Activated naive CD8-positive, alpha-beta T cell treated with anti-CD3 and anti-CD28 coated beads, Interleukin-2, amount 50 U/mL, for 24 hours (primary cell): ENCODE measurements at regions not wholly inside any gene's neighbourhood (a gene's known extent, or its start where the extent isn't known, plus 50 kb on each side); places are given as distances from the start of the nearest gene placed in this dataset.
"Not testable (repeated sequence)": the region's sequence is repeated elsewhere in the genome, so short reads cannot be mapped to it uniquely, and the experiment has no call there.

Experiments used
- ATAC-seq: fragments of 150-1000 bp; cut with Tn5 transposase; one replicate; pipeline ENCODE4 v1.10.0; 2021
- DNase-seq: peaks from one replicate; pipeline ENCODE4 v3.0.0; 2021
- H3K27ac Mint-ChIP-seq: one replicate; pipeline ENCODE4 v1.8.0; 2021; ENCODE audit warnings: mild to moderate bottlenecking, mixed read lengths
- H3K27me3 Mint-ChIP-seq: one replicate; pipeline ENCODE4 v1.8.0; 2021; ENCODE audit warnings: mixed read lengths
- H3K36me3 Mint-ChIP-seq: one replicate; pipeline ENCODE4 v1.8.0; 2021; ENCODE audit warnings: low read depth, mixed read lengths
- H3K4me1 Mint-ChIP-seq: one replicate; pipeline ENCODE4 v1.8.0; 2021; ENCODE audit warnings: mixed read lengths
- H3K4me3 Mint-ChIP-seq: one replicate; pipeline ENCODE4 v1.8.0; 2021; ENCODE audit warnings: mild to moderate bottlenecking, moderate library complexity, mixed read lengths
- H3K9me3 Mint-ChIP-seq: one replicate; pipeline ENCODE4 v1.8.0; 2021; ENCODE audit warnings: mixed read lengths

DNA sequence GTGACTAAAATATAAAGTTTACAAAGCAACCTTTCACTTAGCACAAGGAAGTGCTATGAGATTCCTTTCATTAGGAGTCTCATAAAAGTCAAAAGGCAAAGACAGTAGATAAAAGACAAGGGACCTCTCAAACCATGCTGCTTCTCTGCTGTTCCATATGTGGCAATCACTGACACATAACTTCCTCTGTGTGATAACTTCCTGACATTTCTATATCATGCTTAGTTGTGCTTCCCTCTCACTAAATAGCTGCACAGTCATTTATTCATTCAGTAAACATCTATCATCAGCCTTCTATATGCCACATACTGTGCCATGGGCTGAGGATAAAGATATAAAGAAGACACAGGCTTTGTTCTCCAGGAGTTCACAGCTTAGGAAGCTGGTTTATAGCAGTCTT is 214.8 kb upstream of the GRIK2 start:
- no peaks in the 10 kb centered on the region for H3K27me3 Mint-ChIP-seq
- no peak overlapping the region for H3K27ac Mint-ChIP-seq
- no peaks in the 10 kb centered on the region for H3K9me3 Mint-ChIP-seq
- H3K4me1 Mint-ChIP-seq: no peaks in the 10 kb centered on the region
- DNase-seq (no peak), ATAC-seq (no peak)
- H3K36me3 Mint-ChIP-seq: no peaks in the 10 kb centered on the region
- no peak overlapping the region for H3K4me3 Mint-ChIP-seq

DNA sequence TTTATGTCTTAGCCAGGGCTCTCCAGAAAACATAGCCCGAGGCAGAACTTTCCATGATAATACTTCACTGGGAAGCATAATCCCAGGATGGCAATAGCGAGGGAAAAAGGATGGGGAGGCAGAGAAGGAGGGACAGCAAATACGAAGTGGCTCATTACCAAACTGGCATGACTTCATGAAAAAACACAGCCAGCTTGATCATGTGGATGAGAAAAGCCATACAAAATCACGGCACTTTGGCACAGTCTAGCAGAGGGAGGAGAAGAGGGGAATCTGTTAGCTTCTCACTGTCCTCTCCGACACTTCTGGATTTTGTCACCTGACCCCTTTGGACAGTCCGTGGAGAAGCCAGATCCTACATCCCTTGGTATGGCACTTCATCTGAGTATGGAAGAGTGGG is 212.5 kb upstream of the GRIK2 start:
- no peaks in the 10 kb centered on the region for H3K36me3 Mint-ChIP-seq
- no peaks in the 10 kb centered on the region for H3K4me1 Mint-ChIP-seq
- ATAC-seq (no peak), DNase-seq (no peak)
- no peaks in the 10 kb centered on the region for H3K9me3 Mint-ChIP-seq
- no peak overlapping the region for H3K27ac Mint-ChIP-seq
- H3K4me3 Mint-ChIP-seq: no peak overlapping the region
- H3K27me3 Mint-ChIP-seq: no peaks in the 10 kb centered on the region

DNA sequence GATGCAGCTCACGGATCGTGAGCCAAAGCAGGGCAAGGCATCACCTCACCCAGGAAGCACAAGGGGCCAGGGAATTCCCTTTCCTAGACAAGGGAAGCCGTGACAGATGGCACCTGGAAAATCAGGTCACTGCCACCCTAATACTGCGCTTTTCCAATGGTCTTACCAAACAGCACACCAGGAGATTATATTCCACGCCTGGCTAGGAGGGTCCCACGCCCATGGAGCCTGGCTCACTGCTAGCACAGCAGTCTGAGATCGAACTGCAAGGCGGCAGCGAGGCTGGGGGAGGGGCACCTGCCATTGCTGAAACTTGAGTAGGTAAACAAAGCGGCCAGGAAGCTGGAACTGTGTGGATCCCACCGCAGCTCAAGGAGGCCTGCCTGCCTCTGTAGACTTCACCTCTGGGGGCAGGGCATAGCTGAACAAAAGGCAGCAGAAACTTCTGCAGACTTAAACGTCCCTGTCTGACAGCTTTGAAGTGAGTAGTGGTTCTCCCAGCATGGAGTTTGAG is 205.2 kb upstream of the GRIK2 start:
- H3K27me3 Mint-ChIP-seq, H3K27ac Mint-ChIP-seq, H3K4me1 Mint-ChIP-seq, DNase-seq, H3K9me3 Mint-ChIP-seq, H3K4me3 Mint-ChIP-seq, ATAC-seq, H3K36me3 Mint-ChIP-seq: not testable (repeated sequence)

DNA sequence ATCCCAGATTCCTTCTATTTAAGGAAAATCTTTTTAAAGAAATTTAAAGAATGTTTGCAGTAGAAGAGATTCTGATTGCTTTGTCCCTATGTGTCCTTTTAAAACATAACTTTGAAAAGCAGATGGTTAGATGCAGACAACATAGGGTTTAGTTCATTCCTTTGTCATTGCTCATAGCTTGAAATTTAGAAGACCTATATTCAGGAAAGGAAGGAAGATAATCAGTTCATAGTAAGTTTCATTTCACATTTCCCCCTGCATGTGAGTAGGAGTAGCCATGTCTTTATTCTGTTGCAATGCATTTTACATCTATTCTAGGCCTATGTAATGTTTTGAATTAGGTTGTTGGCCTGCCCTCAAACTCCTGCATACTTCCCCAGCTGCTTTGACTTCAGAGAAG is 197.9 kb upstream of the GRIK2 start:
- ATAC-seq (no peak), DNase-seq (no peak)
- no peak overlapping the region for H3K4me3 Mint-ChIP-seq
- no peaks in the 10 kb centered on the region for H3K27me3 Mint-ChIP-seq
- no peaks in the 10 kb centered on the region for H3K36me3 Mint-ChIP-seq
- H3K4me1 Mint-ChIP-seq: no peaks in the 10 kb centered on the region
- no peaks in the 10 kb centered on the region for H3K9me3 Mint-ChIP-seq
- no peak overlapping the region for H3K27ac Mint-ChIP-seq

DNA sequence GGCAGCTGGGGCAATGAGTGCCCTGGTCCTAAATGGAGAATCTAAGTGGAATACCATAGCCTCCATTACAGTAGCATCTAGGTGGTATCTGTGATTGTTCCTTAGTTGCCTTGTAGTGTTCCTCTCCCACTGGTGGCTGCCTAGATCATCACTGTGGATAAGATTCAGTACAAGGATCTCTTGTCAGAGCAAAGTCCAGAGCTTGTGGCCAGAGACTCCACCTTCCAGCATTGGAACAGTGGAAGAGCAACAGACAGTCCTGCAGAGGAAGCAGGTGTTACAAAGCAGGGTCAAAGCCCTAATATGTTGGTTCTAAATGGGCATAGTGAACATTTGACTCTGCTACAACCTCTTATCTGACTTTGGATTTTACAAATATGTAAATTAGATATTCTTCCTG is 194.1 kb upstream of the GRIK2 start:
- H3K36me3 Mint-ChIP-seq: no peaks in the 10 kb centered on the region
- DNase-seq (no peak), ATAC-seq (no peak)
- no peaks in the 10 kb centered on the region for H3K4me1 Mint-ChIP-seq
- H3K4me3 Mint-ChIP-seq: no peak overlapping the region
- H3K9me3 Mint-ChIP-seq: no peaks in the 10 kb centered on the region
- no peak overlapping the region for H3K27ac Mint-ChIP-seq
- no peaks in the 10 kb centered on the region for H3K27me3 Mint-ChIP-seq

DNA sequence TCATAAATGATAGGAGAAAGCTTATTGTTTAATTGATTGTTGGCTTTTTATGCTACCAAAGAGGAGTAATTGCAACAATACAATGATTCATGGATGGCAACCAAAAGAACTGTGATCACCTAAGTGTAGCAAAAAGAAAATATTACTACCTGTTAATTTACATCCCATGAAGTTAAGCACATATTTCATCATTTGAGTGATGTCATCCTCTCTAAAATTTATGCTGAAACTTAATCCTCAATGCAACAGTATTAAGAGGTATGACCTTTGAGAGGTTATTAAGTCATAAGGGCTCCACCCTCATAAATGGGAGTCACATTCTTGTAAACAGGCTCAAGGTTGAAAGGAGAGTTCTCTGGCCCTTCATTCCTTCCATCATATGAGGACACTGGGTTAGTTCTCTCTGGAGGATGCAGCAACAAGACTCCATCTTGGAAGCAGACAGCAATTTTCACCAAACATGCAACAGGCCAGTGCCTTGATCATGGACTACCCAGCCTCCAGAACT is 190.6 kb upstream of the GRIK2 start:
- H3K4me1 Mint-ChIP-seq: no peaks in the 10 kb centered on the region
- H3K4me3 Mint-ChIP-seq: no peak overlapping the region
- H3K27me3 Mint-ChIP-seq: no peaks in the 10 kb centered on the region
- DNase-seq: no peak
- no peaks in the 10 kb centered on the region for H3K9me3 Mint-ChIP-seq
- no peaks in the 10 kb centered on the region for H3K36me3 Mint-ChIP-seq
- no peak overlapping the region for H3K27ac Mint-ChIP-seq
- ATAC-seq: no peak

DNA sequence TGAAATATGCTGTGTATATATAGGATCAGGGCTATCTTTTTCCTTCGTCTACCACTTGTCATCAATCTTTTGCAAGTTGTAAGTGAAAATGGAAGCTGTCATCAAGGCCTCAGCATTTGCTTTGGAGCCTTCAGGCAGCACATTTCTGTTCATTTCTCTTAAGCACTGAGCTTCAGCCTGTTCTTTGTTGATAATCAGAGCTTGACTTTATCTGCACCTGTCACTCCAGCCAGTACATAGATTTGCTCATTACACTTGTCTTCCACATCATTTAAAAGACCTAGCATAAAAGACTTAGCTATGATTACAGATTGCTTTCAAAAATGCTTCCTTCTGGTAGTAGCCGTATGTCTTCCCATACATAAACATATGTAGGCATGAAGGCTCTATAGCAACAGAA is 189.8 kb upstream of the GRIK2 start:
- no peaks in the 10 kb centered on the region for H3K9me3 Mint-ChIP-seq
- H3K27ac Mint-ChIP-seq: no peak overlapping the region
- no peaks in the 10 kb centered on the region for H3K4me1 Mint-ChIP-seq
- ATAC-seq (no peak), DNase-seq (no peak)
- H3K36me3 Mint-ChIP-seq: no peaks in the 10 kb centered on the region
- no peaks in the 10 kb centered on the region for H3K27me3 Mint-ChIP-seq
- no peak overlapping the region for H3K4me3 Mint-ChIP-seq

DNA sequence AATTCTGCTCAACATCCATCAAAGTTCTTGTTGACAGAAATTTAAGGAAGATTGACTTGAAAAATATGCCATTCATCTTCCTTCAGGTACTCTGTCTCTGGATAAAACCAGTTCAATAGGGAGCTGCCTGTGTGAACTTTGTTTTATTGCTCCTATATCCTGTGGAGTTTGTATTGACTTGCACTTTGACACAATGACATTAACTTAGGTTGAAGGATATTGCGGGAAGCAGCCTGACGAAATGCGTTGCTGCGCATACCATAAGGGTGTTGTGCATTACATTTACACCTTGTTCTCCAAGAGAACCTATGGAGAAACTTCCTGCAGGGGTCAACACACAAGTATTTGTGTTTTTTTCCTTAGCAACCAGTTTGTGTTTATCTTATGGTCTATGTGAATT is 185.4 kb upstream of the GRIK2 start:
- no peak for DNase-seq
- Mint-ChIP-seq H3K4me3 (no peak overlapping the region), H3K27ac (no peak overlapping the region), H3K4me1 (no peaks in the 10 kb centered on the region), H3K27me3 (no peaks in the 10 kb centered on the region), H3K36me3 (no peaks in the 10 kb centered on the region), H3K9me3 (no peaks in the 10 kb centered on the region)
- no peak for ATAC-seq

DNA sequence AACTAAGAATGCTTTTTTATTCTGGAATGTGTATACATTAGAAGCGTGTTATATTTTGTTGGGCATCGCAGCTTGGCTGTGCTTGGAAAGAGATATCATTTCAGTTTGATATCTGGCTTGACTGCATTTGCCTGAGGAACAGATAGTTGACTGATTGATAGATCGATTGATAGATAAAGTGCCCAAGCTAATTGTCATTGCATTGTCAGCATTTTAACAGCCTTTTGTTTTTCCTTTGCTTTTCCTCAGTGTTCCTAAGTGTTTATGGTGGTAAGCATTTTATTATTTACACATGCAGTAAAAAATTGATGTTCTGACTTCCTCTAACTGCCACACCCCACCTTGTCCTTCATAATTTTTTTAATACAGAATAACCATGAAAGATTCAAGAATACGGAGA is 180.9 kb upstream of the GRIK2 start:
- no peak for DNase-seq
- no peaks in the 10 kb centered on the region for H3K36me3 Mint-ChIP-seq
- H3K27me3 Mint-ChIP-seq: no peaks in the 10 kb centered on the region
- no peak for ATAC-seq
- H3K4me3 Mint-ChIP-seq: no peak overlapping the region
- H3K9me3 Mint-ChIP-seq: no peaks in the 10 kb centered on the region
- no peaks in the 10 kb centered on the region for H3K4me1 Mint-ChIP-seq
- H3K27ac Mint-ChIP-seq: no peak overlapping the region

DNA sequence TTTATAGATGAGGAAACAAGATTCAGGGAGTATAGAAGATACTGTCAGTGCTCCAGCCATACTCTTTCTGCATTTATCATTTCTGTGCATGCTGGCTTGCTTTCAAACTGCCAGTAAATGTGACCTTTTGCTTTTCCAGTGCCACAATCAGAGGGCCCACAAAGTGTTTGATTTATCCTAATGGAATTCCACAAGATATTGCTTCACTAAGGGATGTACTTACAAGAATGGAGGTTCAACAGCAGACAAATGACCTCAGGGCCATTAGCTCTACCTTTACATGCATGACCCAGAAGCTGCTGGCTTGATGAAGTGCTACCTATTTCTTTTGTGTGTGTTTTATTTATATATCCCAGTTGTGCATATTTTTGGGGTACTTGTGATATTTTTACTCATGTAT is 171.5 kb upstream of the GRIK2 start:
- H3K9me3 Mint-ChIP-seq: peaks cover 4% of the 10 kb centered on the region
- no peak for ATAC-seq
- peaks cover 2% of the 10 kb centered on the region for H3K27me3 Mint-ChIP-seq
- H3K36me3 Mint-ChIP-seq: no peaks in the 10 kb centered on the region
- H3K4me3 Mint-ChIP-seq: no peak overlapping the region
- no peaks in the 10 kb centered on the region for H3K4me1 Mint-ChIP-seq
- no peak for DNase-seq
- H3K27ac Mint-ChIP-seq: no peak overlapping the region

DNA sequence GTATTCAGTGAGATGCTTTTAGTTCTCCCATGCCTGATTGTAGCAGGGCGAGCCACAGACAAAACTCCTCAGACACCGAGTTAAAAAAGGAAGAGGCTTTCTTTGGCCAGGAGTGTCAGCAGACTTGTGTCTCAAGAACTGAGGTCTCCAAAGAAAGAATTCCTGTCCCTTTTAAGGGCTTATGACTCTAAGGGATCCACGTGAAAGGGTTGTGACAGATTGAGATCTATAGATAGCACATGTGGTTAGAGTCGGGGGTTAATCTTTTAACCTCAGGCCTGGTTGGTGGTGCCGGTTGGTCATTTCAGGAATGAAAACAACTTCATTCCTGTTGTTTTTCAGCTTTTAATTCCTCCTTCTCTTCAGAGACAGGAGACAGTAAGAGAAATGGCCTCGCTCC is 168.8 kb upstream of the GRIK2 start:
- Mint-ChIP-seq H3K4me3 (no peak overlapping the region), H3K4me1 (no peaks in the 10 kb centered on the region), H3K9me3 (peaks cover 4% of the 10 kb centered on the region), H3K27me3 (peaks cover 2% of the 10 kb centered on the region), H3K36me3 (no peaks in the 10 kb centered on the region), H3K27ac (no peak overlapping the region)
- ATAC-seq (no peak), DNase-seq (no peak)

DNA sequence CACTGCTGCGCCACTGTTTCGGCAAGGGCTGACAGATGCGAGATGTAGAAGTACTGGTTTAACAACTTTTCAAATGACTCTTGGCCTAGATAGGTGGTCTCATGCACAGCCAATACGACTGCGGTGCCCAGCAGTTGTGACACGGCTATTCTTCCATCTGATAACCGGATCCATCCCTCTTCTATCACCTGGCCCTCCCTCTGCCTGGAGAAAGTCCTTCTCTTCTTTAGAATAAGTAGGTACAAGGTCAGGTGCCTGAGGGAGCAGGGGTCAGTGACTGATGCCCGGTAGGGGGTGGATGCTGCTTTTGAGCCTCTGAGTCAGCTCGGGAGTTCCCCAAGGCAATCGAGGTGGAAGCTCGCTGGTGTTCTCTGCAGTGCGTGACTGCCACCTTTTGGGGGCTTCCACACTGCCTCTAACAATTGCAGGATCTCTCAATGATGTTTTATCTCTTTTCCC is 166.8 kb upstream of the GRIK2 start:
- Mint-ChIP-seq H3K36me3 (no peaks in the 10 kb centered on the region), H3K27me3 (no peaks in the 10 kb centered on the region), H3K4me1 (no peaks in the 10 kb centered on the region), H3K27ac (no peak overlapping the region), H3K4me3 (no peak overlapping the region), H3K9me3 (peaks cover 4% of the 10 kb centered on the region)
- peak; percentile 16 for DNase-seq
- no peak for ATAC-seq

DNA sequence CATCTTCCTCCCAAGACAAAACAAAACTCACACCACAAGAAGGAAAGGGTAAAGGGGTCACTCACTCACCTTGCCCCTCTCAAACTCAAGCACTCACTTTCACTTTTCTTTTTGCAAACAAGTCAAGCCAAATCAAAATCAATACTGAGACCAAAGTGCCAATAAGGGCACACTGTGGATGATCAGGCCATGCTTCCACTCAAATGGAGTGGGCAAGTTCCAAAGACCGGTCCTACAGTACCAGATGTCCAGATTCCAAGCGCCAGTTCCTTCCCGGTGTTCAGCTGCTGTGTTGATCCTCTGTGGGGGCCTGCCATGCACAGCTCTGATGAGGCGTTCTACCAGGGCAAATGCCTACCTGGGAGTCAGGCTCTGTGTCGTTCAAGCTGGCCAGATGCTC is 162.6 kb upstream of the GRIK2 start:
- Mint-ChIP-seq H3K36me3 (no peaks in the 10 kb centered on the region), H3K9me3 (no peaks in the 10 kb centered on the region), H3K4me3 (no peak overlapping the region), H3K27me3 (no peaks in the 10 kb centered on the region), H3K27ac (no peak overlapping the region), H3K4me1 (no peaks in the 10 kb centered on the region)
- ATAC-seq: no peak
- DNase-seq: no peak

DNA sequence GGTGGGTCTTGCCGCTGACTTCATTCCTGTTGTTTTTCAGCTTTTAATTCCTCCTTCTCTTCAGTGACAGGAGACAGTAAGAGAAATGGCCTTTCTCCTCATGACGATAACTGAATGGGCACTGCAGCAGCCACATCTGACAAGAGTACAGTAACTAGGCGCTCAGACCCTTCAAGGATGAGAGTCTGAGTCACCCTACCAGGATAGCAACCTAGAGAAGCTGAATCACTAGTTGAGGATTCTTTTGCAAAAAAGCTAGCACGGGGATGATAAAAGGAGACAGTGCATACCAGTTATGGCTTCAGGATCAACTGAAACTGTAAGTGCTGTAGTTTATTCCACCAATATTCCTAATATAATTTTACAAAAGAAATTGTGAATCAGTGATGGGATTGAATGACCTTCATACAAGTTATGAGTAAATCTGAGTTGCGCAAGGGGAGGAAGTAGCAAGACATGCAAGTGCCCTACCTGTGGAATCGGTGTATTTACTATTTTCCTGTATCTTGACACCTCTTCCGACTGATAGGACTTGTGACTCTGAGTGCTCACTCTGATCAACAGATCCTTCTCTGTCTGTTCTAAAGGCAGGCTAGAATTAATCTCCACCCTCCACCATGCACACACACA is 161.8 kb upstream of the GRIK2 start:
- Mint-ChIP-seq H3K36me3 (no peaks in the 10 kb centered on the region), H3K27me3 (no peaks in the 10 kb centered on the region), H3K4me1 (no peaks in the 10 kb centered on the region), H3K4me3 (no peak overlapping the region), H3K9me3 (no peaks in the 10 kb centered on the region), H3K27ac (no peak overlapping the region)
- ATAC-seq: no peak
- no peak for DNase-seq

DNA sequence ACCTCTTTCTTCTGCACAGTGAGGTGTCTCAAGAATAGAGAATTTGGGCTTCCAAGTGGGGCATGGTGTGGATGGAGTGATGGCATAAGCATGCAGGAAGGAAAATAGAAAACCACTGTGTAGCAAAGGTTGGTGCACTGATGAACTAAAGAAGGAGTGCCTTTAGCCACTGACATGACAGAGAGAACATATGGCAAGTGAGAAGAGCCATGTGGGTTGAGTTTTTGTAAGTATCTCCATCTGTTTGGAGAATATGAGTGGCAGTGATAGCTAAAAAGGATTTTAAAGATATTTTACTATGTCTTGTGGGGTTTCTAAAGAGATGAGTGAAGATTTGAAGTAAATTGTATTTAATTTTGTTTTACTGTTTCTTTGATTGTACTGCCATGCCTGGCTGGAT is 160.5 kb upstream of the GRIK2 start:
- no peaks in the 10 kb centered on the region for H3K27me3 Mint-ChIP-seq
- no peaks in the 10 kb centered on the region for H3K36me3 Mint-ChIP-seq
- H3K4me3 Mint-ChIP-seq: no peak overlapping the region
- H3K27ac Mint-ChIP-seq: no peak overlapping the region
- DNase-seq (no peak), ATAC-seq (no peak)
- no peaks in the 10 kb centered on the region for H3K4me1 Mint-ChIP-seq
- H3K9me3 Mint-ChIP-seq: no peaks in the 10 kb centered on the region

DNA sequence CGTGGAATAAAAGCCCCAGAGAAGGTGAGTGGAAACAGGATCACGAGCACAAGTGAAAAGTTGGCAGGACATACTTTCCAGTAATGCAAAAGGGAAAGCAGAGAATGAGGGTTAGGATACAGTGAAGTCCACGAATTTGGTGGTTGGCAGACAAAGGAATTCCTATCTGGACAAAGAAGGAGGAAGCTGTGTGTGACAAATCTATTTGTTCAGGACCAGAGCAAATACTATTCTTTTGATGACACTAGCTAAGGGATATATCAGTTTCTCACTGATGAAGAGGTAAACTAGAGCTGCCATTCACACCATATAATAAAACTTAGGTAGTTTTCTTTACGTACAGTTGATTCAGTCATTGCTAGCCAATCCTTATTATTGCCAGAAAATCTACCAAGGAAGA is 156.8 kb upstream of the GRIK2 start:
- no peaks in the 10 kb centered on the region for H3K4me1 Mint-ChIP-seq
- no peak overlapping the region for H3K27ac Mint-ChIP-seq
- H3K27me3 Mint-ChIP-seq: no peaks in the 10 kb centered on the region
- no peak for DNase-seq
- no peak for ATAC-seq
- H3K36me3 Mint-ChIP-seq: no peaks in the 10 kb centered on the region
- no peaks in the 10 kb centered on the region for H3K9me3 Mint-ChIP-seq
- H3K4me3 Mint-ChIP-seq: no peak overlapping the region
